ES-I3 (cell line): ENCODE measurements at regions not wholly inside any gene's neighbourhood (a gene's known extent, or its start where the extent isn't known, plus 50 kb on each side); places are given as distances from the start of the nearest gene placed in this dataset.

ENCODE experiments used
- H3K36me3 ChIP-seq: 2 replicates; pipeline ENCODE4 v1.6.1; 2013; ENCODE audit warnings: mild to moderate bottlenecking, low read length, control low read depth, moderate library complexity; ENCODE audit not compliant: insufficient read depth
- H3K4me1 ChIP-seq: 2 replicates; pipeline ENCODE4 v1.6.1; 2013; ENCODE audit warnings: mild to moderate bottlenecking, control low read depth, low read length; ENCODE audit not compliant: insufficient read depth
- H3K9ac ChIP-seq: 2 replicates; pipeline ENCODE4 v1.6.1; 2013; ENCODE audit warnings: low read depth, mild to moderate bottlenecking, low read length, moderate library complexity
- H3K9me3 ChIP-seq: 2 replicates; pipeline ENCODE4 v1.6.1; 2013; ENCODE audit warnings: mild to moderate bottlenecking, low read length, moderate library complexity; ENCODE audit not compliant: control insufficient read depth, insufficient read depth

GRCh38 chr3:99418209-99418635 lies 220.2 kb upstream of the COL8A1 start:
- Histone ChIP-seq H3K9ac (no peak overlapping the region), H3K9me3 (no peaks in the 10 kb centered on the region), H3K36me3 (no peaks in the 10 kb centered on the region), H3K4me1 (peaks cover 8% of the 10 kb centered on the region; the same call in 1 of the 2 replicates)

- Histone ChIP-seq H3K9me3 (no peaks in the 10 kb centered on the region), H3K36me3 (no peaks in the 10 kb centered on the region), H3K4me1 (peaks cover 23% of the 10 kb centered on the region), H3K9ac (no peak overlapping the region)
These were observed 224.9 kb upstream of the COL8A1 start for GRCh38 chr3:99413504-99413903.

- Histone ChIP-seq H3K4me1 (peaks cover 23% of the 10 kb centered on the region), H3K9ac (no peak overlapping the region), H3K9me3 (no peaks in the 10 kb centered on the region), H3K36me3 (no peaks in the 10 kb centered on the region)
These were observed 227.5 kb upstream of the COL8A1 start for GRCh38 chr3:99410789-99411311.

- H3K36me3 ChIP-seq, result no peaks in the 10 kb centered on the region
- H3K9me3 ChIP-seq, result no peaks in the 10 kb centered on the region
- H3K4me1 ChIP-seq, result peaks cover 23% of the 10 kb centered on the region
- no peak overlapping the region for H3K9ac ChIP-seq
These were observed 228.4 kb upstream of the COL8A1 start for GRCh38 chr3:99409961-99410360.

GRCh38 chr3:99407257-99407656 lies 231.1 kb upstream of the COL8A1 start:
- Histone ChIP-seq H3K4me1 (peaks cover 7% of the 10 kb centered on the region; the same call in 1 of the 2 replicates), H3K36me3 (no peaks in the 10 kb centered on the region), H3K9ac (no peak overlapping the region), H3K9me3 (no peaks in the 10 kb centered on the region)

GRCh38 chr3:99402755-99403154 lies 235.6 kb upstream of the COL8A1 start:
- H3K36me3 ChIP-seq, result no peaks in the 10 kb centered on the region
- peaks cover 10% of the 10 kb centered on the region; the same call in 1 of the 2 replicates for H3K9me3 ChIP-seq
- H3K4me1 ChIP-seq, result no peaks in the 10 kb centered on the region
- no peak overlapping the region for H3K9ac ChIP-seq

GRCh38 chr3:99400352-99400751 lies 238.0 kb upstream of the COL8A1 start:
- Histone ChIP-seq H3K4me1 (no peaks in the 10 kb centered on the region), H3K9ac (no peak overlapping the region), H3K36me3 (no peaks in the 10 kb centered on the region), H3K9me3 (peaks cover 10% of the 10 kb centered on the region; the same call in 1 of the 2 replicates)

GRCh38 chr3:99396651-99397275 lies 241.6 kb upstream of the COL8A1 start:
- Histone ChIP-seq H3K36me3 (no peaks in the 10 kb centered on the region), H3K4me1 (no peaks in the 10 kb centered on the region), H3K9me3 (peaks cover 10% of the 10 kb centered on the region; the same call in 1 of the 2 replicates), H3K9ac (no peak overlapping the region)

- Histone ChIP-seq H3K36me3 (no peaks in the 10 kb centered on the region), H3K4me1 (no peaks in the 10 kb centered on the region), H3K9me3 (peaks cover 10% of the 10 kb centered on the region; the same call in 1 of the 2 replicates), H3K9ac (no peak overlapping the region)
These were observed 243.3 kb upstream of the COL8A1 start for GRCh38 chr3:99394831-99395778.

GRCh38 chr3:99393961-99394360 lies 244.4 kb upstream of the COL8A1 start:
- Histone ChIP-seq H3K4me1 (no peaks in the 10 kb centered on the region), H3K36me3 (no peaks in the 10 kb centered on the region), H3K9ac (no peak overlapping the region), H3K9me3 (peaks cover 3% of the 10 kb centered on the region; the same call in 1 of the 2 replicates)

GRCh38 chr3:99388780-99389179 lies 249.6 kb upstream of the COL8A1 start:
- Histone ChIP-seq H3K9ac (no peak overlapping the region), H3K36me3 (no peaks in the 10 kb centered on the region), H3K4me1 (no peaks in the 10 kb centered on the region), H3K9me3 (no peaks in the 10 kb centered on the region)

- Histone ChIP-seq H3K4me1 (no peaks in the 10 kb centered on the region), H3K36me3 (no peaks in the 10 kb centered on the region), H3K9ac (no peak overlapping the region), H3K9me3 (no peaks in the 10 kb centered on the region)
These were observed 253.8 kb upstream of the COL8A1 start for GRCh38 chr3:99384596-99384995.

- Histone ChIP-seq H3K9me3 (no peaks in the 10 kb centered on the region), H3K9ac (no peak overlapping the region), H3K36me3 (no peaks in the 10 kb centered on the region), H3K4me1 (no peaks in the 10 kb centered on the region)
These were observed 261.5 kb upstream of the COL8A1 start for GRCh38 chr3:99376926-99377325.

GRCh38 chr3:99373846-99374210 lies 264.6 kb upstream of the COL8A1 start:
- no peaks in the 10 kb centered on the region for H3K4me1 ChIP-seq
- H3K9ac ChIP-seq, result no peak overlapping the region
- H3K9me3 ChIP-seq, result no peaks in the 10 kb centered on the region
- H3K36me3 ChIP-seq, result no peaks in the 10 kb centered on the region
